GM12878 (cell line): ENCODE measurements at regions not wholly inside any gene's neighbourhood (a gene's known extent, or its start where the extent isn't known, plus 50 kb on each side); places are given as distances from the start of the nearest gene placed in this dataset.

Source experiments
- ATAC-seq: fragments of 200-7000 bp; cut with Tn5 transposase; 3 replicates; pipeline ENCODE4 v1.9.1; 2020; ENCODE audit warnings: mild to moderate bottlenecking, moderate library complexity
- BruUV-seq: library from RNA; stranded (reverse); fragments of 400-500 nt; replicated peaks from 2 replicates; lab custom pipeline; 2021; lab: Mats Ljungman, UMichigan
- CTCF ChIA-PET: fragments of 300-600 bp; sonication (Branson Sonifier 250); formaldehyde crosslinking; extraction: SDS; loops from one replicate; lab custom pipeline; 2021; ENCODE audit warnings: inconsistent platforms; lab: Yijun Ruan, JAX
- POLR2A ChIA-PET: fragments of 350-600 bp; formaldehyde crosslinking; extraction: SDS; loops from one replicate; lab custom pipeline; 2021; ENCODE audit warnings: inconsistent platforms; lab: Charles Lee
- RAD21 ChIA-PET: fragments of 300-600 bp; sonication (Branson Sonifier 250); formaldehyde crosslinking; loops from one replicate; lab custom pipeline; 2023; ENCODE audit warnings: antibody characterized with exemption; ENCODE audit not compliant: unreplicated experiment; lab: Charles Lee
- SMC1A ChIA-PET: fragments of 300-600 bp; sonication (Branson Sonifier 250); formaldehyde crosslinking; loops from one replicate; lab custom pipeline; 2023; ENCODE audit not compliant: unreplicated experiment, uncharacterized antibody; lab: Charles Lee
- DNase-seq: peaks from one replicate; pipeline ENCODE4 v3.0.0-alpha.2; 2011; ENCODE audit warnings: low read depth, low spot score
- FAIRE-seq: peaks from 3 replicates; lab custom pipeline; 2011; peaks lifted over from hg19 to GRCh38; lab: Jason Lieb, UNC
- H2AFZ ChIP-seq: 2 replicates; pipeline ENCODE4 v1.6.0; 2011; ENCODE audit warnings: low read depth, low read length, control low read depth; ENCODE audit not compliant: control insufficient read depth
- H3K27ac ChIP-seq: 2 replicates; pipeline ENCODE4 v1.5.1; 2011; ENCODE audit warnings: control low read depth; ENCODE audit not compliant: control insufficient read depth, insufficient read depth
- H3K27me3 ChIP-seq, 2 experiments: replicated peaks in 1 of 2; 2 replicates each; pipeline versions ENCODE4 v1.6.0 to v1.6.1; 2011; ENCODE audit warnings: low read length in 1 of 2; ENCODE audit not compliant: control insufficient read depth in 2 of 2, insufficient read depth in 2 of 2
- H3K36me3 ChIP-seq, 2 experiments: 2 replicates each; pipeline ENCODE4 v1.5.1; 2011; ENCODE audit warnings: low read length in 1 of 2; ENCODE audit not compliant: control insufficient read depth in 2 of 2, insufficient read depth in 2 of 2
- H3K4me1 ChIP-seq: 2 replicates; pipeline ENCODE4 v1.6.1; 2011; ENCODE audit warnings: mild to moderate bottlenecking, low read length, moderate library complexity, mixed read lengths; ENCODE audit not compliant: control insufficient read depth, insufficient read depth
- H3K4me2 ChIP-seq: 2 replicates; pipeline ENCODE4 v1.6.0; 2011; ENCODE audit warnings: control low read depth; ENCODE audit not compliant: control insufficient read depth, insufficient read depth
- H3K4me3 ChIP-seq: fragments of 200-600 bp; sonication (generic); 2 replicates; pipeline ENCODE4 v1.5.1; 2016
- H3K79me2 ChIP-seq: 2 replicates; pipeline ENCODE4 v1.6.0; 2011; ENCODE audit warnings: low read length; ENCODE audit not compliant: control insufficient read depth, insufficient read depth
- H3K9ac ChIP-seq: 2 replicates; pipeline ENCODE4 v1.8.0; 2011; ENCODE audit warnings: low read length, control low read depth, mixed read lengths; ENCODE audit not compliant: control insufficient read depth, insufficient read depth
- H3K9me3 ChIP-seq: replicated peaks from 3 replicates; pipeline ENCODE4 v1.5.1; 2011; ENCODE audit warnings: mild to moderate bottlenecking, low read length; ENCODE audit not compliant: control insufficient read depth, insufficient read depth
- H4K20me1 ChIP-seq: 2 replicates; pipeline ENCODE4 v1.6.0; 2011; ENCODE audit not compliant: control insufficient read depth, insufficient read depth
- ZNF217 ChIP-seq: fragments of 450-650 bp; IDR thresholded peaks from 2 replicates; pipeline ENCODE4 v1.6.1; 2017; ENCODE audit warnings: antibody characterized with exemption, mild to moderate bottlenecking
- WGBS: methylation state at CpG from one replicate; pipeline ENCODE4 v1.1.6; 2016; ENCODE audit warnings: low lambda C conversion rate; ENCODE audit not compliant: insufficient replicate concordance, insufficient coverage; ENCODE audit errors: missing lambda C conversion rate; 5-methylcytosine and 5-hydroxymethylcytosine counted together
- in situ Hi-C: fragments of 300-500 bp; cut with MboI; formaldehyde crosslinking; loops from 9 replicates; pipeline ENCODE4 v1.14.3; 2018; ENCODE audit warnings: mixed read lengths
- intact Hi-C: fragments of 100-400 bp; cut with micrococcal nuclease; formaldehyde crosslinking; loops from one replicate; pipeline ENCODE4 v1.14.2; 2022; ENCODE audit not compliant: unreplicated experiment
- TF ChIP-seq, protein P1 (sequence below): IDR thresholded peaks from 2 replicates; pipeline ENCODE4 v1.6.1; 2011; ENCODE audit warnings: borderline replicate concordance, low read depth, mild to moderate bottlenecking, moderate library complexity, mixed read lengths, low read length; ENCODE audit not compliant: insufficient read depth; ENCODE audit errors: extremely low read length
- TF ChIP-seq, protein P2 (sequence below): IDR thresholded peaks from 2 replicates; pipeline ENCODE4 v1.6.1; 2011; ENCODE audit warnings: low read depth, low read length, improper control_type of control experiment, borderline replicate concordance
- TF ChIP-seq, protein P3 (sequence below): fragments of 450-650 bp; IDR thresholded peaks from 2 replicates; pipeline ENCODE4 v1.6.1; 2017; ENCODE audit warnings: antibody characterized with exemption, mild to moderate bottlenecking, moderate library complexity

- TF ChIP-seq, protein P1, sequence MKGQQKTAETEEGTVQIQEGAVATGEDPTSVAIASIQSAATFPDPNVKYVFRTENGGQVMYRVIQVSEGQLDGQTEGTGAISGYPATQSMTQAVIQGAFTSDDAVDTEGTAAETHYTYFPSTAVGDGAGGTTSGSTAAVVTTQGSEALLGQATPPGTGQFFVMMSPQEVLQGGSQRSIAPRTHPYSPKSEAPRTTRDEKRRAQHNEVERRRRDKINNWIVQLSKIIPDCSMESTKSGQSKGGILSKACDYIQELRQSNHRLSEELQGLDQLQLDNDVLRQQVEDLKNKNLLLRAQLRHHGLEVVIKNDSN = no peak
- TF ChIP-seq ZNF217 = no peak
- TF ChIP-seq, protein P2, sequence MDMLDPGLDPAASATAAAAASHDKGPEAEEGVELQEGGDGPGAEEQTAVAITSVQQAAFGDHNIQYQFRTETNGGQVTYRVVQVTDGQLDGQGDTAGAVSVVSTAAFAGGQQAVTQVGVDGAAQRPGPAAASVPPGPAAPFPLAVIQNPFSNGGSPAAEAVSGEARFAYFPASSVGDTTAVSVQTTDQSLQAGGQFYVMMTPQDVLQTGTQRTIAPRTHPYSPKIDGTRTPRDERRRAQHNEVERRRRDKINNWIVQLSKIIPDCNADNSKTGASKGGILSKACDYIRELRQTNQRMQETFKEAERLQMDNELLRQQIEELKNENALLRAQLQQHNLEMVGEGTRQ = no peak
- TF ChIP-seq, protein P3, sequence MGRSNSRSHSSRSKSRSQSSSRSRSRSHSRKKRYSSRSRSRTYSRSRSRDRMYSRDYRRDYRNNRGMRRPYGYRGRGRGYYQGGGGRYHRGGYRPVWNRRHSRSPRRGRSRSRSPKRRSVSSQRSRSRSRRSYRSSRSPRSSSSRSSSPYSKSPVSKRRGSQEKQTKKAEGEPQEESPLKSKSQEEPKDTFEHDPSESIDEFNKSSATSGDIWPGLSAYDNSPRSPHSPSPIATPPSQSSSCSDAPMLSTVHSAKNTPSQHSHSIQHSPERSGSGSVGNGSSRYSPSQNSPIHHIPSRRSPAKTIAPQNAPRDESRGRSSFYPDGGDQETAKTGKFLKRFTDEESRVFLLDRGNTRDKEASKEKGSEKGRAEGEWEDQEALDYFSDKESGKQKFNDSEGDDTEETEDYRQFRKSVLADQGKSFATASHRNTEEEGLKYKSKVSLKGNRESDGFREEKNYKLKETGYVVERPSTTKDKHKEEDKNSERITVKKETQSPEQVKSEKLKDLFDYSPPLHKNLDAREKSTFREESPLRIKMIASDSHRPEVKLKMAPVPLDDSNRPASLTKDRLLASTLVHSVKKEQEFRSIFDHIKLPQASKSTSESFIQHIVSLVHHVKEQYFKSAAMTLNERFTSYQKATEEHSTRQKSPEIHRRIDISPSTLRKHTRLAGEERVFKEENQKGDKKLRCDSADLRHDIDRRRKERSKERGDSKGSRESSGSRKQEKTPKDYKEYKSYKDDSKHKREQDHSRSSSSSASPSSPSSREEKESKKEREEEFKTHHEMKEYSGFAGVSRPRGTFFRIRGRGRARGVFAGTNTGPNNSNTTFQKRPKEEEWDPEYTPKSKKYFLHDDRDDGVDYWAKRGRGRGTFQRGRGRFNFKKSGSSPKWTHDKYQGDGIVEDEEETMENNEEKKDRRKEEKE = no peak
- Histone ChIP-seq H3K36me3 (no peaks in the 10 kb centered on the region), H3K4me3 (no peak overlapping the region), H3K9me3 (no peaks in the 10 kb centered on the region), H4K20me1 (no peaks in the 10 kb centered on the region), H3K27me3 (peaks cover 0 to 3% of the 10 kb centered on the region in 2 experiments; a peak in 2 of 4 replicates), H2AFZ (no peak overlapping the region), H3K4me1 (no peaks in the 10 kb centered on the region), H3K9ac (no peak overlapping the region), H3K79me2 (no peaks in the 10 kb centered on the region), H3K4me2 (no peak overlapping the region), H3K27ac (no peak overlapping the region)
- ChIA-PET RAD21 (no interaction called here), POLR2A (no interaction called here), SMC1A (no interaction called here), CTCF (no interaction called here)
- BruUV-seq = no TSS peak
- no peak for ATAC-seq
- DNase-seq = no peak
- no peak for FAIRE-seq
- 0% methylated on average over 1 of the region's 1 CpG for WGBS
- in situ Hi-C loops (no loop called here), intact Hi-C loops (no loop called here)
These were observed 193.8 kb downstream of the PAX3 start for GRCh38 chr2:222105046-222105445.
